Hepatocyte (in vitro differentiated cells): ENCODE measurements at regions not wholly inside any gene's neighbourhood (a gene's known extent, or its start where the extent isn't known, plus 50 kb on each side); places are given as distances from the start of the nearest gene placed in this dataset.

Experiments used
- DNase-seq: peaks from one replicate; pipeline ENCODE4 v3.0.0-alpha.2; 2016; ENCODE audit warnings: low spot score
- H2AFZ ChIP-seq: fragments of 200-600 bp; sonication (generic); 2 replicates; pipeline ENCODE4 v1.6.0; 2016; ENCODE audit warnings: antibody characterized with exemption, mild to moderate bottlenecking
- H3K27ac ChIP-seq: fragments of 200-600 bp; sonication (generic); 2 replicates; pipeline ENCODE4 v1.5.1; 2016; ENCODE audit warnings: mild to moderate bottlenecking
- H3K27me3 ChIP-seq: fragments of 200-600 bp; sonication (generic); 2 replicates; pipeline ENCODE4 v1.6.1; 2016
- H3K36me3 ChIP-seq: fragments of 200-600 bp; sonication (generic); replicated peaks from 2 replicates; pipeline ENCODE4 v1.5.1; 2016; ENCODE audit warnings: low read depth; ENCODE audit not compliant: insufficient read depth
- H3K4me1 ChIP-seq: fragments of 200-600 bp; sonication (generic); 2 replicates; pipeline ENCODE4 v1.5.1; 2016; ENCODE audit warnings: mild to moderate bottlenecking, moderate library complexity; ENCODE audit not compliant: insufficient read depth
- H3K4me2 ChIP-seq: fragments of 200-600 bp; sonication (generic); 2 replicates; pipeline ENCODE4 v1.6.0; 2016
- H3K4me3 ChIP-seq: fragments of 200-600 bp; sonication (generic); 2 replicates; pipeline ENCODE4 v1.5.1; 2016; ENCODE audit warnings: mild to moderate bottlenecking
- H3K79me2 ChIP-seq: fragments of 200-600 bp; sonication (generic); 2 replicates; pipeline ENCODE4 v1.6.0; 2017; ENCODE audit warnings: mild to moderate bottlenecking
- H3K9me2 ChIP-seq: fragments of 200-600 bp; sonication (generic); replicated peaks from 2 replicates; pipeline ENCODE4 v1.6.0; 2017; ENCODE audit warnings: mild to moderate bottlenecking; ENCODE audit not compliant: insufficient read depth
- H3K9me3 ChIP-seq: fragments of 200-600 bp; sonication (generic); 2 replicates; pipeline ENCODE4 v1.5.1; 2016; ENCODE audit warnings: low read depth, mild to moderate bottlenecking
- H4K20me1 ChIP-seq: fragments of 200-600 bp; sonication (generic); 2 replicates; pipeline ENCODE4 v1.6.0; 2016; ENCODE audit warnings: mild to moderate bottlenecking; ENCODE audit not compliant: insufficient read depth, poor library complexity, severe bottlenecking
- EZH2 ChIP-seq: fragments of 200-600 bp; sonication (generic); IDR thresholded peaks from 2 replicates; pipeline ENCODE4 v1.6.1; 2016; ENCODE audit warnings: antibody characterized with exemption, mild to moderate bottlenecking, borderline replicate concordance
- EZH2phosphoT487 ChIP-seq: fragments of 200-600 bp; sonication (generic); IDR thresholded peaks from one replicate; pipeline ENCODE4 v1.6.1; 2018; ENCODE audit warnings: antibody characterized with exemption, mild to moderate bottlenecking, low read depth, moderate library complexity; ENCODE audit not compliant: unreplicated experiment, severe bottlenecking
- WGBS: methylation state at CpG from one replicate; pipeline ENCODE4 v1.1.6; 2016; ENCODE audit warnings: low lambda C conversion rate; ENCODE audit errors: missing lambda C conversion rate; 5-methylcytosine and 5-hydroxymethylcytosine counted together
- TF ChIP-seq, protein P1 (sequence below): fragments of 200-600 bp; sonication (generic); IDR thresholded peaks from 2 replicates; pipeline ENCODE4 v1.5.1; 2016; ENCODE audit warnings: antibody characterized with exemption, mild to moderate bottlenecking; ENCODE audit not compliant: poor library complexity

DNA sequence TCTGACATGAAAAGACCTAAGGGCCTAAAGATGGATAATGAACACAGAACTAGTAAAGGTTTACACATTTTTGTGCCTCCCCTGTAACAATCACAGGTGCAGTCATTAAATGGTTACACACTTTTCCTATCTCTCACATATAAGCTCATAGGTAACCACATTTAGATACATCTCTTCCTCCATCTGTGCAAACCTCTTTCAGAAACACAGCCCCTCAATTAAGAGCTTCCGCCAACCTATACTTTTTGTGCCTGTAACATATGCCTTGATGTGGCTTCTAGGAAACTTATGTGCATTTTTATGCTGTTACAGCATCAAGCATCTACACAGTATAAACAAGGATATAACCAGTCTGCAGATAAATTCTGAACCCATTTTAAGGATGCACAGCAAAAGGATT is 643.3 kb downstream of the BCL11A start:
- no peak overlapping the region for H3K4me2 ChIP-seq
- no peaks in the 10 kb centered on the region for H3K79me2 ChIP-seq
- H3K27ac ChIP-seq = no peak overlapping the region
- no peaks in the 10 kb centered on the region for H4K20me1 ChIP-seq
- H3K9me2 ChIP-seq = no peaks in the 10 kb centered on the region
- H3K36me3 ChIP-seq = no peaks in the 10 kb centered on the region
- H3K4me1 ChIP-seq = no peaks in the 10 kb centered on the region
- no peak for DNase-seq
- no peak overlapping the region for H2AFZ ChIP-seq
- no peak overlapping the region for H3K4me3 ChIP-seq
- no peaks in the 10 kb centered on the region for H3K27me3 ChIP-seq
- 97% methylated on average over 1 of the region's 1 CpG for WGBS
- no peaks in the 10 kb centered on the region for H3K9me3 ChIP-seq
- TF ChIP-seq, protein P1, sequence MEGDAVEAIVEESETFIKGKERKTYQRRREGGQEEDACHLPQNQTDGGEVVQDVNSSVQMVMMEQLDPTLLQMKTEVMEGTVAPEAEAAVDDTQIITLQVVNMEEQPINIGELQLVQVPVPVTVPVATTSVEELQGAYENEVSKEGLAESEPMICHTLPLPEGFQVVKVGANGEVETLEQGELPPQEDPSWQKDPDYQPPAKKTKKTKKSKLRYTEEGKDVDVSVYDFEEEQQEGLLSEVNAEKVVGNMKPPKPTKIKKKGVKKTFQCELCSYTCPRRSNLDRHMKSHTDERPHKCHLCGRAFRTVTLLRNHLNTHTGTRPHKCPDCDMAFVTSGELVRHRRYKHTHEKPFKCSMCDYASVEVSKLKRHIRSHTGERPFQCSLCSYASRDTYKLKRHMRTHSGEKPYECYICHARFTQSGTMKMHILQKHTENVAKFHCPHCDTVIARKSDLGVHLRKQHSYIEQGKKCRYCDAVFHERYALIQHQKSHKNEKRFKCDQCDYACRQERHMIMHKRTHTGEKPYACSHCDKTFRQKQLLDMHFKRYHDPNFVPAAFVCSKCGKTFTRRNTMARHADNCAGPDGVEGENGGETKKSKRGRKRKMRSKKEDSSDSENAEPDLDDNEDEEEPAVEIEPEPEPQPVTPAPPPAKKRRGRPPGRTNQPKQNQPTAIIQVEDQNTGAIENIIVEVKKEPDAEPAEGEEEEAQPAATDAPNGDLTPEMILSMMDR = no peak
- TF ChIP-seq EZH2phosphoT487 (no peak), EZH2 (no peak)

DNA sequence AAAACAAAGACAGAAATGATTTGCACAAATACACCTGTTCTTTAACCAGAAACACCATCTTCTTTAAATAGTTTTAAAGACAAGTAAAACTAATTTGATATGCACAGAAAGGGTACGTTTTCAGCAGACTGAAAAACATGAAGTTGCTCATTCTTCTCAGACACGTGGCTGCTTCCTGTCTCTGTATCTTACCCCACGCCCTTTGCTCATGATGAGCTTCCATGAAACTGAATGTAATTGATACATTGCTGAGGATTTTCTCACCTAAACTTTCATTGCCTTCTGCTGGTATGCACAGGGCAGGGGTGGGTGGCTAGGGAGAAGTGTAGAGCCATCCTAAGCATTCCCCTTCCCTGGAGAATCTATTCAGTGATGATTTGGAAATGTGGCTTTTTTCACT is 644.3 kb downstream of the BCL11A start:
- H3K79me2 ChIP-seq = no peaks in the 10 kb centered on the region
- no peak overlapping the region for H3K4me2 ChIP-seq
- no peak for DNase-seq
- TF ChIP-seq, protein P1 = no peak
- TF ChIP-seq EZH2phosphoT487 = no peak
- TF ChIP-seq EZH2 = no peak
- no peaks in the 10 kb centered on the region for H3K27me3 ChIP-seq
- no peak overlapping the region for H3K4me3 ChIP-seq
- H3K9me2 ChIP-seq = no peaks in the 10 kb centered on the region
- WGBS = 74% methylated on average over 3 of the region's 3 CpGs
- no peaks in the 10 kb centered on the region for H3K36me3 ChIP-seq
- H3K27ac ChIP-seq = no peak overlapping the region
- no peaks in the 10 kb centered on the region for H3K4me1 ChIP-seq
- no peaks in the 10 kb centered on the region for H4K20me1 ChIP-seq
- H3K9me3 ChIP-seq = no peaks in the 10 kb centered on the region
- no peak overlapping the region for H2AFZ ChIP-seq

DNA sequence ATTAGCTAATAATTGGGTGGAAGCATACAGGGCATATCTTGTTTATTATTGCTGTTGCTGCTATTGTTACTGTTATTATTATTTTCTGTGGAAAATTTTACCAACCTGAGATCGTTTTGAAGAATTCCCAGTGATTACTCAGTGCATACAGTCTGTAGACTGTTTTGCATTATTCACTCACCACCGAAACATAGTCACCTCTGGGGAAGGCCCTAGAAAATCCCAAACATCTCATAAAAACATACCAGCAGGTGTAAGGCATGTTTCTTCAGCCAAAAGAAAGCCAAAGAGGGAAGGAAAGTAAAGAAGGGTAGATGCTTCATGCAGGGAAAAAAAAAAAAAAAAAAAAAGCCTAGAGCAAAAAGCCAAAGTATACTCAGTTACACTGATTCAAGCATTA is 647.7 kb downstream of the BCL11A start:
- H2AFZ ChIP-seq = no peak overlapping the region
- no peak for TF ChIP-seq EZH2
- TF ChIP-seq EZH2phosphoT487 = no peak
- TF ChIP-seq, protein P1 = no peak

DNA sequence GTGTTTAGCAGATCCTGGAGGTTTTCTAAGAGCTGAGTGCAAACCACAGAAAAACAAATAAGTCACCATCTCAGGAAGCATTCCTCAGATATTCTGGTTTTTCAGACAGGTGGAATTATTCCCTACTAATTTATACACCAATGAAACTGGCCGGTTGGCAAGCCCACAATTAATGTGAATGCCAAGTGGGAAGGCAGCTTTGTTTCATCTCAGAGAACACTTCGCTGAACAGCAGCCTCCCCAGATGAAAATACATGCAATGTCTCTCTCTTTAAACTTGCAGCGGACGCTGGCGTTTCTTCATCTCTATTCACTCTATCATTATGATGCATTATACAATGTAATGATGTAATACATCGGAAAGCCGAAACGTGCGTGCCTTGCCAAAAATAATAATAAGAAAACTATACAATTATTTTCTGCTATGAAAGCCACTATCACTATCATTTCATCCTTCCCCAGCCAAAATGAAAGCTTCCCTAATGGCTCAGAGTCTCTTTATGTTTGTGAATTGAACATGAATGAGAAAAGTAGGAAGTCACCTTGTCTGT is 649.4 kb downstream of the BCL11A start:
- no peak overlapping the region for H3K27ac ChIP-seq
- DNase-seq = no peak
- no peaks in the 10 kb centered on the region for H3K79me2 ChIP-seq
- H3K9me3 ChIP-seq = no peaks in the 10 kb centered on the region
- H3K9me2 ChIP-seq = no peaks in the 10 kb centered on the region
- H3K4me1 ChIP-seq = no peaks in the 10 kb centered on the region
- no peaks in the 10 kb centered on the region for H4K20me1 ChIP-seq
- TF ChIP-seq, protein P1 = no peak
- no peak for TF ChIP-seq EZH2
- no peak for TF ChIP-seq EZH2phosphoT487
- no peak overlapping the region for H3K4me3 ChIP-seq
- no peak overlapping the region for H2AFZ ChIP-seq
- H3K36me3 ChIP-seq = no peaks in the 10 kb centered on the region
- 88% methylated on average over 9 of the region's 9 CpGs for WGBS
- H3K4me2 ChIP-seq = no peak overlapping the region
- no peaks in the 10 kb centered on the region for H3K27me3 ChIP-seq

More for the DNA sequence above, 647.7 kb downstream of the BCL11A start:
- no peaks in the 10 kb centered on the region for H3K9me2 ChIP-seq
- no peaks in the 10 kb centered on the region for H4K20me1 ChIP-seq
- H3K4me2 ChIP-seq = no peak overlapping the region
- no peaks in the 10 kb centered on the region for H3K9me3 ChIP-seq
- WGBS = 70% methylated on average over 2 of the region's 2 CpGs
- no peaks in the 10 kb centered on the region for H3K27me3 ChIP-seq
- no peak for DNase-seq
- H3K4me1 ChIP-seq = no peaks in the 10 kb centered on the region
- no peaks in the 10 kb centered on the region for H3K36me3 ChIP-seq
- H3K4me3 ChIP-seq = no peak overlapping the region
- no peak overlapping the region for H3K27ac ChIP-seq
- no peaks in the 10 kb centered on the region for H3K79me2 ChIP-seq
